CD4-positive, alpha-beta T cell treated with Interleukin-12 subunit alpha and Interleukin-12 subunit beta, for 1 hour (primary cell): ENCODE measurements at regions not wholly inside any gene's neighbourhood (a gene's known extent, or its start where the extent isn't known, plus 50 kb on each side); places are given as distances from the start of the nearest gene placed in this dataset.

ENCODE experiments used
- DNase-seq: peaks from one replicate; pipeline ENCODE4 v3.0.0-alpha.2; 2020

GRCh38 chr21:38712071-38712470 is 93.7 kb upstream of the ETS2 start:
- DNase-seq, result no peak

DNA sequence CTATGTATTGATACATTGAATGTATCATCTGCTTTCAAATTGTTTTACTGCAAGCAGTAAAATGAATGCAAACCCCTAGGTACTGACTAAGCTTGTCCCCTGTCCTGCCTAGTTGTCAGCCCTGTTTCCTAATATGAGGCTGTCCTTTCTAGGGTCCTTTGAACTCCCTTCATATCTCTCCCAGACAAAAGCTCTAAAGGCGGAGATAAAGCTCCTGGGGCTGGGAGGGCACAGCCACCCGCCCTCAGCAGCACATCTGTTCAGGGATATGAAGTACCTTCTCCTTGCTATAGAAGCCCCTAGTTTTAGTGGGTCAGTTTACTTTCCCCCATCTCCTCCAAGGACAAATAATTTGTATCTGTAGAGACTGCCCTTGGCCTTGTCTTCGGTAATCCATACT is 93.1 kb upstream of the ETS2 start:
- no peak for DNase-seq

DNA sequence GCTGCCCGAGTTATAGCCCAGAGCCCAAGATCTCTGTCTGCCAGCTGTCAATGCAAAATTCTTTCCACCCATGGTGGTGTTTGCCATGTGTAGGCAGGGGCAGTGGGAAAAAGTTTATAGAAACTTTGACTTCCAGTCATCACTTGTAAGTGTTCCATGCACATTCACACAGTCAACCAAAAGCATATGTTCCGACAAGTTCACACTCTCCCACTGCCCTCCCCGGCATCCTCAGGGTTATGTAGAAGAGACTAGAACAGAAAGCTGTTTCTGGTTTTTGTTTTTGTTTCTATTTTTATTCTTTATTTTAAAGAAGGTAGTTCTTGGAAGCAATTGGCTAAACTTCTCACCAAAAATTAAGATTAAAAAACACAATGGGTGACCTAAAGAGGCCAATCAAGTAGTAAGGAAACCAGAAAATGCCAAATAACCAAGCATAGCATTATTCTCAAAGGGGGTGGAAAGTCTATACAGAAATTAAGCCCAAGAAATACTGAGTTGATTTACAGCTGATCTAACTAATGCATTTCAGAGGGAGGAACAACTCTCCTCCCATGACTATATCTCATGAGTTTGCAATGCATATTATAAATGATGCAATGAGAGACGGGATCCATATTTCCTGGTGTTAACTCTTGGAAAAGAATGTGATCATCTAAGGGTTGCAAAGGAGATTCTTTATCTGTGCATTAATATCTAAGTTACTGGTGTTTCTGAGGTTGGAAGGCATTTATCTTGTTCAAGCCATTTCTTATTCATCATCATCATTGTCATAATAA is 91.5 kb upstream of the ETS2 start:
- no peak for DNase-seq

DNA sequence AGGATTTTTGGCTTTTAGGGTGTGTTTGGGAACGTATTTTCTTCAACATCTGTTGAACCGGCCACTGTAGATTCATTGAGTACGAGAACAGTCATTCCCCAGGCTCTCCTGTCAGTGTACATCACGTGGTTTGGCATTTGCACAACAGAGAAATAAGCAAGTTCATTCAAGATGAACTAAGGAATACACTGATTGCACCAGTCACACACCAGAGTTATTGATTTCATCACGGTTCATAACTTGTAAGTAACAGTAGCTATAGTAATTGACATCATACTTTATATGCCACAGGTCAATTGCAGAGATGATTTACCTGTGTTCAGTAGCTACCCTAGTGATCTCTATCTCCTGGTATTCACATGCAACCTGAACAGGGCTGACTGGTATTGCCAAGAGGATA is 90.7 kb upstream of the ETS2 start:
- no peak for DNase-seq

- no peak for DNase-seq
These were observed 89.6 kb upstream of the ETS2 start for GRCh38 chr21:38716088-38716487.

DNA sequence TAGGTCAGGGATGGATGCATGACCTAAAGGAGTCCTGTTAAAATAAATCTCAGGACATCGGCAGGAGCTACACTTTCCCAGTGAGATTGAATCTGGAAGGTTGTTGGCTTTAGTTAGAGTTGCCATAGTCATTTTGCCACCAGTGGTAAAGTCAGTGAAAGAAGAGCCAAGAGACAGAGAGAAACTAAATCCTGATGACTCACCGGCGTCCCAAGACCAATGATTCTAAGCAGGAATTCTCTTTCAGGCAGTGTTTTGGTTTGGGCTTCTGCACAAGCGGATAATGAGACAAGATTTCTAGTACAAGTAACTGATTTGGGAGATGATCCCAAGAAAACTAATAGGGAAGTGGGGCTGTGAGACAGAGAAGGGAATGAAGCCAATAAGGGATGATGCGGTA is 88.8 kb upstream of the ETS2 start:
- DNase-seq, result no peak

GRCh38 chr21:38718481-38718880 is 87.2 kb upstream of the ETS2 start:
- no peak for DNase-seq

DNA sequence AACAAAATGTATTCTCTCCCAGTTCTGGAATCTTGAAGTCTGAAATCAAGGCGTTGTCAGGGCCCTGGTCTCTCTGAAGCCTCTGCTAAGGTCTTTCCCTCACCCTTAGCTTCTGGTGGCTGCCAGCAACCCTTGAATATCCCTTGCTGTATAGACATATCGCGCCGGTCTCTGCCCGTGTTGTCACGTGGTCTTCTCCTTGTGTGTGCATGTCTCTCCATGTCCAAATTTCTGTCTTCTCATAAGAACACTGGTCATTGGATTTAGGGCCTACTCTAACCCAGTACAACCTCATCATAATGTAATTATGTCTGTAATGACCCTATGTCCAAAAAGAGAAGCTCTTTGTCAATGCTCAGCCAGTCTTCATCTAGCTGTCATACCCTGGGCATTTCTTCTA is 85.7 kb upstream of the ETS2 start:
- no peak for DNase-seq

DNA sequence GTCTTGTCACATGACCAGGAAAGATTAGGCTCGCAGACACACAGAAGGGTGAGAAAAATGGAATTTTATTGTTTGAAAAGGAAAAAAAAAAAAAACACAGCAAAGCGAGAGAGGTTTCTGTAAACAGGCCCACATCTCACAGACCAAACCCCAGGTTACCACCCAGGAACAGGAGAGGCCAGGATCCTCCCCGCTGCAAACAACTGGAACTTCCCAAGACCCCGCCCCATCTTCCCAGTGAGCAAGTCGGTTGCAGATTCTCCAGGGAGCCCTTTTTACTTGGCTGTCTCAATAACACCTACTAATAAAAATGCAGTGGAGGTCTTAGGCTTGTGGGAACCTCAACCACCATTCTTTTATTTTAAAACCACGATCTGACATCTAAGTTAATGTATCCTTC is 84.7 kb upstream of the ETS2 start:
- DNase-seq, result no peak

GRCh38 chr21:38721958-38722357 is 83.8 kb upstream of the ETS2 start:
- no peak for DNase-seq

DNA sequence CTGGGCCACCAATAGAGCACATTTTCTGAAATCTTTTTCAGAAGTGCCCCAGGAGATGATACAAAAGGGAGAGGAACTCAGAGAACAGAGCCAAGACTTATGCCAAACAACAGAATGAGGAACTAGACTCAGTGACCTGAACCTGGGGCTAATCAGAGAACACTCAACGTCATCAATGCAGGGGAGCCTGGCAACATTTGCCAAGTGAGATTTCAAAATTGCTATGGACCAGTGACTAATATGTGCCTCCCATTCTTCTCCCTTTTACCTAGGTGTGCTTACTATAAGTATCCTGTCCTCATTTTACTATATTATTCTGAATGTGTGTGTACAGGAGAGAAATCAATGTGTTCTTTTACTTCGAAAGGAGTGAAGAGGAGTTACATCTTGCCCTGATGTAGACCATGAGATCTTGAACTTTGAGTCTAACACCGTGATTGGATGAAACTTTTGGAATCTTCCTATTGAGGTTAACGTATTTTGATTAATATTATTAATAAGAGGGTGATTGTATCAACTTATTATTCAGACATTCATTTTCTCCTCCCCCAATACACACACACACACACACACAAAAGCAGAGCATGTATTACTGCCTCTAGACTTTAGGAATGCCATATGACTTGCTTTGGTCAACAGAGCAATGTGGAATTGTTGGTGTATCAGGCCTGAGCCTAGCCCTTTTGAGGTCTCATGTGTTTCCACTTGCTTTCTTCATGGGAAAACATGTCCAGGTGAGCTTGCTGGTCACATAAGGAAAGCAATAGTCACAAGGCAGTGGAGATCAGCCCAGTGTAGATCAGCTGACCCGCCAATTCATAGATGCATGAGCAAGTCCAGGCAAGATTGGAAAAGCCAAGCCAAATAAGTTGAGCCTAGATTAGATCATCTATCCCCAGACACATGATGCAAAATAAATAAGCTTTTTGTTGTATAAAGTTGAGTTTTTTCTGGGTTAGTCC is 80.3 kb upstream of the ETS2 start:
- no peak for DNase-seq

DNA sequence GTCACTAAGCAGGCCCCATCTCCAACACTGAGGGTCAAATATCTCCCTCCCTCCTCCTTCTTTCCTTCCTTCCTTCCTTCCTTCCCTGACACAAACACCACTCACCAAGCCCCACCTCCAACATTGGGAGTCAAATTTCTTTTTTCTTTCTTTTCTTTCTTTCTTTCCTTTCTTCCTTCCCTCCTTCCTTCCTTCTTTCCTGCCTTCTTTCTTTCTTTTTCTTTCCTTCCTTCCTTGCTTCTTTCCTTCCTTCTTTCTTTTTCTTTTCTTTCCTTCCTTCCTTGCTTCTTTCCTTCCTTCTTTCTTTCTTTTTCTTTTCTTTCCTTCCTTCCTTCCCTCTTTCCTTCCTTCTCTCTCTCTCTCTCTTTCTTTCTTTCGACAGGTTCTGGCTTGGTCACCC is 79.2 kb upstream of the ETS2 start:
- no peak for DNase-seq

GRCh38 chr21:38729291-38729690 is 76.4 kb upstream of the ETS2 start:
- no peak for DNase-seq

DNA sequence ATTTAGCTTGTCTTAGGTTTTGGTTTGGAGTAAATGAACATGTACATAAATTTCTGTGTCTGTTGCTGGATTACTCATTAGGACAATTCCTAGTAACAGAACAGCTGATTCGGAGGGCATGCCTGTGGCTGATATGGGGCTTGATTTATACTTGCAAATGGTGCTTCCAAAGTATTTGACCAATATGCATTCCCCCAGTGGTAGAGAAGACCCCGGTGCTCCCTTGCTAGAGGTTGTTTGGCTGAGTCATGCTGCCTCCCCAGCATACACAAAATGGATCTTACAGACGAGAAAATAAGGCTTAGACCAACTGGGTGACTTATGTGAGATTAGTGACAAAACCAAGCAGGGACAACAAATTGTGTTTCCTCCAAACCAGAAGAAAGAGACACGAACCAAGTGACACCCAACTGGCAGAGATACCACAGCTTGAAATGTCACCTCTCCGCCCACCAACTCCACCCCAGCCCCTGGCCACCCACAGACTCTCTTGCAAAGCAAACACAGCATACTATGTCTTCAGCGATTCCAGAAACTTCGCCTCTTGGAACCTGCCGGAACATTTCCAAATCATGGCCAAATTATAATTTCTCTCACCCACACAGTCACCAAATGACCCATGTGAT is 75.9 kb upstream of the ETS2 start:
- DNase-seq, result no peak

DNA sequence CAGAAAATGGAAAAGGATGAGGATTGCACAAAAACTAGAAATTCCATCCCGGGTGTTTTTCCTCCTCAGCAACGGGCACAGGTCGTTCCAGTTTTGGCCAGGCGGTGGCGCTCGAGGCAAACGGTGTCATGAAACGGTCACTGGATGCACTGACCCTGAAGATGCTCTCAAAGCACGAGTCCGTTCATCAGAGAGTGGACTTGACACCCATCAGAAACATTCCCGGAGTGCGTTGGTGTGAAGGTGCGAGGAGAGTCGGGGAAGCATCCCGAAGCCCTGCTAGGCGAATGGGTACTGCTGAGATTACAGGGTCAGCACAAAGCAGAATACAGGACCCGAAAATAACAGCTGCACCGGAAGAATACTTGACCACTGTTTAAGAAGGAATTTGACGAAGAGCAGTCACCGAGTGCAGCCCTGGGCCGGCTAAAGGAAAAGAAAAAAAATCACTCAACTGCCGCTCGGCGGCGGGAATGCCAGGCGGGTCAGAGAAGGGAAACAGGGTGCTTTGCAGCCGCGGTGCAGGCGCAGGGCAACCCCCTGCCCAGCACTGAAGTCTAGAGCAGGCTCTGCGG is 71.7 kb upstream of the ETS2 start:
- peak; percentile 68 for DNase-seq

GRCh38 chr21:38734646-38735365 is 70.9 kb upstream of the ETS2 start:
- DNase-seq, result no peak

DNA sequence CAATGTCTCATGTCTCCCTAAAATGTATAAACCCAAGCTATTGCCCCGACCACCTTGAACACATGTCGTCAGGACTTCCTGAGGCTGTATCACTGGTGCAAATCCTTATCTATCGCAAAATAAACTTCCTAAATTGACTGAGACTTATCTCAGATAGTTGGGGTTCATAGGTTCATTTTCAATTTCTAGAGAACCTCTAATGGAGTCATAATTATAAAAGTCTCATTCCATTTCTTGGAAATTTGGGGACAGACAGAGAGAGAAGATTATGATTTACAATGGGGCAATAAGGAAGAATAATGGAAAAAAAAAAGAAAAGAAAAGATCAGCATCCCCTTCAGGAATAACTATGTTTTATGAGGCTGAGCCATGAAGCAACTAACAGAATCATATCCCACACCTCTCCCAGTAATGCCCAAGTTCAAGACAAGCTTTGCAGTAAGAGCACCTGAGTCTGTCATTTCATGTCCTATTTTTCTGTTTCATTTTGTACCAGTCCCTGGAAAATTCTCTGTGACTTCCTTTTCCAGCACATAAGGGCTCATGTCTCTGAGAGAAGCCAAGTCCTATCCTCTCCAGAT is 70.0 kb upstream of the ETS2 start:
- no peak for DNase-seq

DNA sequence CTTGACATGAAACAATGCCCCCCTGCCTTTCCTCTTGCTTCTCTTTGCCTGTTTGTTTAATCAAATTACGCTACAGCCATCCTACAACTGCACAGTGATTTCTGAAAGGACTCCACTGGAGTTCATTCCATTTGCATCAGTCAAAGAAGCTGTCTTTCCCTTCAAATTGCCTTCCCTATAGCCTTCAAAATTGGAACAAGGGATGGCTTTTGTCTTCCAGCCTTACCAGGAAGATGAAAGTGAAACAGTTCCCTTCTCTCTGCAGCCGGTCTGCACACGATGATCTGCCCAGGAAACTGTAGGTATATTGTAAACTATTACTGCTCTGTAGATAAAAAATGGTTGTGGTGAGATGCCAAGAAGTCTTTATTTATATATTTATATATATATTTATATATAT is 65.6 kb upstream of the ETS2 start:
- no peak for DNase-seq

- no peak for DNase-seq
These were observed 64.4 kb upstream of the ETS2 start for GRCh38 chr21:38741092-38741949.

GRCh38 chr21:38741950-38742256 is 63.8 kb upstream of the ETS2 start:
- no peak for DNase-seq

DNA sequence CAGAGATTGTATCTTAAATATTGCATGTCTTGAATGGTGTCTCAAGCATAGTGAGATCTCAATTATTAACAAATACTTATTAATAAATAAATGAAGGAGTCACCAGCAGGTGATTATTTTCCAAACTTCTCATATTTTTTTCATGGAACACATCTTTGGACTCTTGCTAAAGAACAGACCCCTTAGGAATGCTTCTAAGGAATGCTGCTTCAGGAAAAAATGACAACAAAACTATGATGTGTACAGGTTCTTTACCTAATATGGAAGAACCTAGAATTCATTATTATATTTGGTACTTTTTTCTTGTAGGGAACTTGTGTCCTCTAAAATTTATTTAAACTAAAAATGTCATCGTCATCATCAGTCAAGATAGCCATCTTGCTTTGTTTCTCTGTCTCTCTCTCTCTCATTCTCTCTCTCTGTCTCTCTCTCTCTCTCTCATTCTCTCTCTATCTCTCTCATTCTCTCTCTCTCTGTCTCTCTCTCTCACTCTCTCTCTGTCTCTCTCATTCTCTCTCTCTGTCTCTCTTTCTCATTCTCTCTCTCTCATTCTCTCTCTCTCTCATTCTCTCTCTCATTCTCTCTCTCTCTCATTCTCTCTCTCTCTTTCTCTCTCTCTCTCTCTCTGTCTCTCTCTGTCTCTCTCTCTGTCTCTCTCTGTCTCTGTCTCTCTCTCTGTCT is 63.0 kb upstream of the ETS2 start:
- DNase-seq, result no peak
